Activated naive CD8-positive, alpha-beta T cell treated with anti-CD3 and anti-CD28 coated beads, Interleukin-2, amount 10 ng/mL, durations not matched to agents 7 days and 5 days (primary cell): ENCODE measurements at regions not wholly inside any gene's neighbourhood (a gene's known extent, or its start where the extent isn't known, plus 50 kb on each side); places are given as distances from the start of the nearest gene placed in this dataset.

Experiments
- ATAC-seq: fragments of 150-1000 bp; cut with Tn5 transposase; one replicate; pipeline ENCODE4 v1.10.0; 2021; ENCODE audit warnings: low read depth, moderate library complexity
- POLR2A ChIA-PET: fragments of 350-600 bp; sonication (Branson Sonifier 250); formaldehyde crosslinking; loops from one replicate; lab custom pipeline; 2021; ENCODE audit warnings: antibody characterized with exemption; lab: Charles Lee
- DNase-seq: peaks from one replicate; pipeline ENCODE4 v3.0.0; 2021
- H3K27ac Mint-ChIP-seq: one replicate; pipeline ENCODE4 v1.8.0; 2022; ENCODE audit warnings: mild to moderate bottlenecking, mixed read lengths
- H3K27me3 Mint-ChIP-seq: one replicate; pipeline ENCODE4 v1.8.0; 2022; ENCODE audit warnings: mild to moderate bottlenecking, moderate library complexity, mixed read lengths
- H3K36me3 Mint-ChIP-seq: one replicate; pipeline ENCODE4 v1.8.0; 2021; ENCODE audit warnings: mild to moderate bottlenecking, mixed read lengths
- H3K4me1 Mint-ChIP-seq: one replicate; pipeline ENCODE4 v1.8.0; 2021; ENCODE audit warnings: mixed read lengths
- H3K4me3 Mint-ChIP-seq: one replicate; pipeline ENCODE4 v1.8.0; 2022; ENCODE audit warnings: mild to moderate bottlenecking, moderate library complexity, mixed read lengths
- H3K9me3 Mint-ChIP-seq: one replicate; pipeline ENCODE4 v1.8.0; 2021; ENCODE audit warnings: mixed read lengths

DNA sequence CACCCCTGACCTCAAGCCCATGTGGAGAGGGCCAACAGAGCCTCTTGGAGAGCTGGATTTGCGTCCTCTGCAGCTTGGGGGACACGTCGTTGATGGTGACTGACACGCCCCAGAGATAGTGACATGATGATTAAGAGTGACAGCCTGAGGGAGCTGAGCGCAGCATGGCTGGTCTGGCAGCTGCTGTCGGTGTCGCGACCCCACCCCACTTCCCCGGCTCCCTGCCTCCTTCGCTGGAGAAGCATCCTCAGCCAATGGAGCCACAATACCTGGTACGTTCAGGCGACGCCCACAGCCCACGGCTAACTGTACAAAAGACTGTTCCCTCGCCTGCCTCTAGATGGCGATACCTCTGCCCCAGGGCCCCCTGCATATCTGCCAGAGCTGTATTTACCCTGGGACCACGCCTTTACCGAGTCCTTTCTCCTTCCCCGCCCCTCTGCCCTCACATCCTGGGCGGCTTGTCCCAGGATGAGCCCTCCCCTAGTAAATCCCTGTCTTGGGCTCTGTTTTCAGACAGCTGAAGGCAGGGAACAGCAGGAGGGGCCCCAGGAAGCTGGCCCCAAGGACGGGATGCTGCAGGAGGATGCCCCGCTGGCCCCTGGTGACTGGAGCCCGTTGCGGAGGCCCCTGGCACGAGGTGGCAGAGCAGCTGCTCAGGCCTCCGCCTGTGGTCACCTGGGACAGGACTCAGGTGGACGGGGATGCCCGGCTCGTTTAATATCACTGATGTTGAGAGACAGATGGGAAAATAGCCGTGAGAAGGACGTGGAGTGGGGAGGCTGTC is 90.6 kb downstream of the RPS6KA4 start:
- POLR2A ChIA-PET = no interaction called here
- Mint-ChIP-seq H3K4me1 (peaks cover 17% of the 10 kb centered on the region), H3K27me3 (peaks cover 29% of the 10 kb centered on the region), H3K27ac (no peak overlapping the region), H3K36me3 (no peaks in the 10 kb centered on the region), H3K4me3 (peak overlapping the region; percentile 83), H3K9me3 (no peaks in the 10 kb centered on the region)
- ATAC-seq = peak; percentile 88
- peak; percentile 70 for DNase-seq

DNA sequence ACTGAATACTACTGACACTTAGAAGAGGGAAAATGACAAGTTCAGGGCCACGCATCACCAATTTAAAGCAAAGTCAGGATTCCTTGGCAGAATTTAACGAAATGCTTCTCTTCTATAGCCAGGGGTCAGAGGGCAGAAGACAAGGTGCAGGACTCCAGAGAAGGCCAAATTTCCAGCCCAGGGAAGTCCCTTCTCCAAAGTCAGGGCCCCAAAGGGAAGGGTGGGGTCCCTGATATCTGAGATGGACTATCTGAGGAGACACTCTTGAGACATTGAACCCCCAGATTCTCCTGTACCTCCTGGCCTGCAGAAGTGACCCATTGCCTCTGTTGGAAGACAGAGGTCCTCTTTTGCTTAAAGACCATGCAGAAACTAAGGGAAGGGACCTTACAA is 91.2 kb downstream of the RPS6KA4 start:
- no peak overlapping the region for H3K27ac Mint-ChIP-seq
- no peak for ATAC-seq
- H3K27me3 Mint-ChIP-seq = peaks cover 26% of the 10 kb centered on the region
- no peaks in the 10 kb centered on the region for H3K9me3 Mint-ChIP-seq
- no peak for DNase-seq
- no peak overlapping the region for H3K4me3 Mint-ChIP-seq
- peaks cover 15% of the 10 kb centered on the region for H3K4me1 Mint-ChIP-seq
- POLR2A ChIA-PET = no interaction called here
- no peaks in the 10 kb centered on the region for H3K36me3 Mint-ChIP-seq

DNA sequence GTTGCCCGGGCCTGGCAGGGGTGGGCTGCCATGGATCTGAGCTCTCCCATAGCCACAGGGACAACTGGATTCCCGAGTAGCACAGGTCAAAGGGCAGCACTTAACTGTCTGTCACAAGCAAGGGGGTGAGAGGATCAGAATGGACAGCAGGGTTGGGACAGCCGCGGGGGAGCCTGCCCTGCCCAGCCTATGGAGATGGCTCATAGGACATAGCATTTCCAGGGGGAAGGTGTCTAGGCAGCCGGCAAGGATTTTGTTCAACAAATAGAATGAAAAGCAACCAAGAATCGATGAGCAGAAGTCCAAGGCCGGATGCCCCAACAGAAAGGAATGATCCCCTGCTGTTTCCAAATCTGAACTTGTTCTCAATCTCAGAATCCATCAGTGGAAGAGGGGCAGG is 92.9 kb downstream of the RPS6KA4 start:
- POLR2A ChIA-PET = no interaction called here
- no peak for ATAC-seq

DNA sequence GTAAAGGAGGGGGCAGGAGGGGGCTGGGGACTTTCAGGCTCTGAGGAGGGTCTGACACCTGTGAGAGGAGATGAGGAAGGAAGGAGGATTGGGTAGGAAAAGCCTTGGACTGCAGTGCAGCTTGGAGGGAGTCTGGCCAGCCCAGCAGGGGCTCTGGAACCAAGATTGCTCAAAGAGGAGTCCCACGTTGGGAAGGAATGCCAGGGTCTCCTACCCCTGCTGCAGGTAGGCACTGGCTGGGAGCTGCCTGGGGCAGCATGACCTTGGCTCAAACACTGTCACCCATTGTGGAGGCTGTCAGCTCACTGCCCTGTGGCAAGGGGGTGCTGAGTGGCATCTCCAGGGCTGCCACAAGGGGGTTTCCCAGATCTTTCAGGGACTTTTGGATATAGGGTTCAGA is 94.5 kb downstream of the RPS6KA4 start:
- no peaks in the 10 kb centered on the region for H3K9me3 Mint-ChIP-seq
- ATAC-seq = no peak
- H3K27me3 Mint-ChIP-seq = peaks cover 10% of the 10 kb centered on the region
- no peaks in the 10 kb centered on the region for H3K36me3 Mint-ChIP-seq
- no peak overlapping the region for H3K4me3 Mint-ChIP-seq
- peaks cover 8% of the 10 kb centered on the region for H3K4me1 Mint-ChIP-seq
- no peak overlapping the region for H3K27ac Mint-ChIP-seq
- DNase-seq = peak; percentile 10
- POLR2A ChIA-PET = no interaction called here

More for the DNA sequence above, 92.9 kb downstream of the RPS6KA4 start:
- Mint-ChIP-seq H3K4me3 (no peak overlapping the region), H3K36me3 (no peaks in the 10 kb centered on the region), H3K9me3 (no peaks in the 10 kb centered on the region), H3K27me3 (peaks cover 24% of the 10 kb centered on the region), H3K27ac (no peak overlapping the region), H3K4me1 (peaks cover 15% of the 10 kb centered on the region)
- DNase-seq = peak; percentile 10

DNA sequence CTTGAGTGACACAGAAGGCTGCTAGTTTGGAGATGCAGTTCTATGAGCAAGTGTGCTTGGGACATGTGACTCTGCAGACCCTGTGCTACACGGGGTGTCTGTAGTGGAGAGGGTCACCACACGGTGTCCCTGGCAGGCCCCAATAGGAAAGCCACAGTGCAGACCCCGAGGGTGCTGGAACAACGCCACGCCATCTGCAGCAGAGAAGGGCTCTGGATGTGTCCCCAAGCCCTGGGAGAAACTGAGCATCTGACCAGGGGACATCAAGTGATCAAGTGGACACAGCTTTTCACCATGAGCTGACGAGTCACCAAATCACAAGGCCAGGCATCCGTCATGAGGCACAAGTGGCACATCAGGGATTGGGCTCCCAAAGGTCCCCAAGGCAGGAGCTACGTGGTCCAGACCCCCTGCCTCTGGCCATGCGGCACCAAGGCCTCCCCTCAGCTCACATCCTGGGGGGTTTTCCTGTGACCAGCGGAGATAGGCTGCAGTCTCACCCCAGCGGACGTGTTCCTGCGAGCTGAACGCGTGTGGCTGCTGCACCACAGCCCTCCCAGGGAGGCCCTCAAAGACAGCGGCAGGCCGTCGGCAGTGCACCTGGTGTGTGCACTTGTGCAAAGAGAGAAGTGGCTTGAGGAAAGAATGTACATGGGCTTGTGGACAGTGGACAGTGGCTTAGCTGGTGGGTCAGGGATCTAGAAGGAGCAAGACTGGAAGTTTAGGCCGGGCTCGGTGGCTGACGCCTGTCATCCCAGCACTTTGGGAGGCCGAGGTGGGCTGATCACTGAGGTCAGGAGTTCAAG is 96.7 kb downstream of the RPS6KA4 start:
- no peak for ATAC-seq
- H3K27ac Mint-ChIP-seq = no peak overlapping the region
- no peaks in the 10 kb centered on the region for H3K36me3 Mint-ChIP-seq
- peaks cover 2% of the 10 kb centered on the region for H3K27me3 Mint-ChIP-seq
- POLR2A ChIA-PET = no interaction called here
- no peaks in the 10 kb centered on the region for H3K9me3 Mint-ChIP-seq
- peak; percentile 15 for DNase-seq
- H3K4me3 Mint-ChIP-seq = no peak overlapping the region
- H3K4me1 Mint-ChIP-seq = no peaks in the 10 kb centered on the region

DNA sequence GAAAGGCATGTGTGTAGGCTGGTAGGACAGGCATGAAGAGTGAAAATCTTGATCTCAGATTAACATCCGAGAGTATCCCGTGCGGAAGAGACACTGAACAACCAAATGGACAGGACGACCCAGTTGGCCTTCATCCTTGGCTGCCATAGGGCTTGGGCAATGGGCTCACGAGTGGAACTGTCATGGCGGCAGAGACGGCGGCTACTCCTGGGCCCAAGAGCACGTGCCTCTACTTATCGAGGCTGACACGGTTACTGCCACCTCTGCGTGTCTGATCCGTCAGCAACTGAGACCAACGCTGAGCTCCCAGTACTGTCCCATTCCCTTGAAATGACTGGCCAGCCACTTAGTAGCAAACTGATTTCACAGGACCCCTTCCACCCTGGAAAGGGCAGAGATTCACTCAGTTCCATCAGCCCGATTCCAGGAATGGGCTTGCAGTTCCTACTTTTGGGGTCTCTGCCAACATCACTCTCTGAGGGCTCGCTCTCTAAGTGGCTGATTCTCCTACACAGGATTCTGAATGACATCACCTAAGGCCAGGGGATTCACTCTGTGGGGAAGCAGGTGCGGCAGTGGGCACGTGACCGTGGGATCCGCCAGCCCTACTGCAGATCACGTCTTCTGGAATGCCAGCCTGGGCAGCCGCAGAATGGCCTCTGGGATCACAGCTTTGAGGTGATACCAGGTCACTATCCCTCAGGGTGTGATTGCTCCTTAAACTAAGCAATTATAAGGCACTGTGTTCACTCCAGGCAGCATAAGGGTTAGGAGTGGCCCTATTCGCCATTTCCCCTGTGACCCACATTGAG is 97.8 kb downstream of the RPS6KA4 start:
- DNase-seq = peak; percentile 14
- Mint-ChIP-seq H3K9me3 (no peaks in the 10 kb centered on the region), H3K27me3 (peaks cover 6% of the 10 kb centered on the region), H3K4me1 (no peaks in the 10 kb centered on the region), H3K36me3 (no peaks in the 10 kb centered on the region), H3K4me3 (no peak overlapping the region), H3K27ac (no peak overlapping the region)
- ATAC-seq = no peak
- POLR2A ChIA-PET = no interaction called here

DNA sequence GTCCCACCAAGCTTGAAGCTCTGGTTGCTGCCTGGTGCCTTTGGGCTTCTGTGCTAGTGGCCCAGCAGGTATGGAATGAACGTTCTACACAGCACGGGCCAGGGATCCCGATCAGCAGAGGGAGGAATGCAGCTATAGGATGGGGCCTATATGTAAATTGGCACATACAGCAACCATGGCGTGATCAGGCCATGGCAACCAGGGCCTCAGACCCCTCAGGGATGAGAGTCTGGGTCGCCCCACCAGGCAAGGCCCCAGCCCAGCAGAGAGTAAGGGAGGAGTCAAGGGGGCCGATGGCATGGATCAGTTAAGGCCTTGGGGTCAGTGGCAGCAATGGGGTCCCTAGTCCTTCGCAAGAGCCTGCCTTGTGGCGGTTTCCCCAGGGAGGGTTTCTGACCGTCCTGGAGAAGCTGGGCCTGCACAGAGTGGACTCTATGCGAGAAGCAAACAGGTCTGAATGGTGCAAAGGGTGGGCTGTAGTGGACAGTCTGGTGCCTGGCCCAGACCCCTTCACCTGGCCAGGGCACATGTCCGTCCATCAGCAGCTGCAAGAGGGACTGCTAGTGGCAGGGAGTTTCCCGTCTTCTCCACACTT is 98.2 kb upstream of the SLC22A11 start:
- DNase-seq = no peak
- Mint-ChIP-seq H3K9me3 (no peaks in the 10 kb centered on the region), H3K4me1 (no peaks in the 10 kb centered on the region), H3K36me3 (no peaks in the 10 kb centered on the region), H3K27ac (no peak overlapping the region), H3K27me3 (peaks cover 6% of the 10 kb centered on the region), H3K4me3 (no peak overlapping the region)
- POLR2A ChIA-PET = no interaction called here
- ATAC-seq = no peak

DNA sequence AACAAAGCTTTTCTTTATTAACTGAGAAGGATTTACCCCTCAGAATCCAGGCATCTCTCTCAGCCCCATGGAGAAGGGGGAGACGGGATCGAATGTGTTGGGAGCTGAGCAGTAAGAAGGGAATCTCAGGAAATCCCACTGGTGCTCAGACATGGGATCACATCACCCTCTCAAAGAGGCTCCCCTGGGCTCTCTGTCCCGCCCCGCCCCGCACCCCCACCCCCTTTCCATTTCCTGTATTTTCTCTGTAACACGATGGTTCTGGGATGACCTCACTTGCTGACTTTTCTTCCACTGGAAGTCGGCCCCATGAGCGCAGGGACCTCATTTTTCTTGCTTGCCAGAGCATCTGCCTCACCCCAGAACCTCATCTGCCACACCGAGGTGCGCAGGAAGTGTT is 96.7 kb upstream of the SLC22A11 start:
- H3K4me1 Mint-ChIP-seq = no peaks in the 10 kb centered on the region
- ATAC-seq (no peak), DNase-seq (peak; percentile 12)
- H3K9me3 Mint-ChIP-seq = no peaks in the 10 kb centered on the region
- POLR2A ChIA-PET = no interaction called here
- peaks cover 6% of the 10 kb centered on the region for H3K27me3 Mint-ChIP-seq
- no peaks in the 10 kb centered on the region for H3K36me3 Mint-ChIP-seq
- H3K4me3 Mint-ChIP-seq = no peak overlapping the region
- no peak overlapping the region for H3K27ac Mint-ChIP-seq

DNA sequence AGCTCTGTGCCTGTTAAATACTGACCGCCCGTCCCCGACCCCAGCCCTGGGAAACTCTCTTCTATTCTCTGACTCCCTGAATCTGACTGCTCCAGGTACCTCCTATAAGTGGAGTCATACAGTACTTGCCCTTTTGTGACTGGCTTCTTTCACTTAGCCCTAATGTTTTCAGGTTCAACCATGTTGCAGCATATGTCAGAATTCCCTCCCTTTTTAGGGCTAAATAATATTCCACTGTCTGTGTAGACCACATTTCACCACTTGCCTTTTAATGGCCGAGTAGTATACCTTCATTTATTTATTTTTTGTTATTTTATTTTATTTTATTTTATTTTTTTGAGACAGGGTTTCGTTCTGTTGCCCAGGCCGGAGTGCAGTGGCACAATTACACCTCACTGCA is 96.1 kb upstream of the SLC22A11 start:
- Mint-ChIP-seq H3K27me3 (peaks cover 6% of the 10 kb centered on the region), H3K4me1 (no peaks in the 10 kb centered on the region), H3K9me3 (no peaks in the 10 kb centered on the region), H3K4me3 (no peak overlapping the region), H3K36me3 (no peaks in the 10 kb centered on the region), H3K27ac (no peak overlapping the region)
- POLR2A ChIA-PET = no interaction called here
- DNase-seq (no peak), ATAC-seq (no peak)

DNA sequence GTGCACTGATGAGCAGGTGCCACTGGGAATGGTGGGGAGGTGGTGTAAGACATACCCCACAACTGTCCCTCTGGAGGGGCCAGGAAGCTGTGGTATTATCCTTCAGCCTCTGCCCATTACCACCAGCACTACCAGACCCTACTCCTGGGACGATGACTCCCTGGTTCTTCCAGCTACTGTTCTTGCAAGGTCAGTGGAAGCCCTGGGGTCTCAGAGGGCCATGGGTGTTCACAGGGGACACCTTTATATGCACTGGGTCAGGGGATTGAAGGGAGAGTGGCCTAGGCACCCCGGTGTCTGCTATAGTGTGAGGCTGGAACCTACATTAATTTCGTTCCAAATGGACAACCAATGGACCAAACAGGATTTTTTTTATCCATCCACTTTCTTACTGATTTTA is 94.7 kb upstream of the SLC22A11 start:
- no peak for ATAC-seq
- Mint-ChIP-seq H3K4me3 (no peak overlapping the region), H3K4me1 (no peaks in the 10 kb centered on the region), H3K27me3 (peaks cover 6% of the 10 kb centered on the region), H3K9me3 (no peaks in the 10 kb centered on the region), H3K27ac (no peak overlapping the region), H3K36me3 (no peaks in the 10 kb centered on the region)
- POLR2A ChIA-PET = no interaction called here
- no peak for DNase-seq

DNA sequence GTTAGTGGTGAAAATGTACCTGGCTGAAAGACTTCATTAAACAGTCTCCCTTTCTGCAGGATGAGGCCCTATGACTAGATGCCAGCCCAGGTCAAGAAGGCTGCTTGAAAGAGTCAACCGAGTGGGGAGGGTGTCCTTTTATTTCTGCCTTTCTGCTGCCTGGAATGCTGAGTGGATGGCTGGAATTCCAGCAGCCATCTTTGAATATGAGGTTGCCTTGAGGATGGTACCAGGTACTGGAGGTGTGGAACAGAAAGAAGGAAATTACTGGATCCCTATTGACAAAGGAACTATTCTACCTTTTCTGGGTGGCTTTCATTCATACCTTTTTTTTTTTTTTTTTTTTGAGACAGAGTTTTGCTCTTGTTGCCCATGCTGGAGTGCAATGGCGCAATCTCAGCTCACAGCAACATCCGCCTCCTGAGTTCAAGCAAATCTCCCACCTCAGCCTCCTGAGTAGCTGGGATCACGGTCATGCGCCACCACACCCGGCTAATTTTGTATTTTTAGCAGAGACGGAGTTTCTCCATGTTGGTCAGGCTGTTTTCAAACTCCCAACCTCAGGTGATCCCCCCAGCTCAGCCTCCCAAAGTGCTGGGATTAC is 89.5 kb upstream of the SLC22A11 start:
- H3K27me3 Mint-ChIP-seq = peaks cover 9% of the 10 kb centered on the region
- H3K36me3 Mint-ChIP-seq = no peaks in the 10 kb centered on the region
- H3K4me1 Mint-ChIP-seq = no peaks in the 10 kb centered on the region
- ATAC-seq = no peak
- POLR2A ChIA-PET = no interaction called here
- no peak overlapping the region for H3K27ac Mint-ChIP-seq
- H3K9me3 Mint-ChIP-seq = no peaks in the 10 kb centered on the region
- no peak overlapping the region for H3K4me3 Mint-ChIP-seq
- peak; percentile 2 for DNase-seq

DNA sequence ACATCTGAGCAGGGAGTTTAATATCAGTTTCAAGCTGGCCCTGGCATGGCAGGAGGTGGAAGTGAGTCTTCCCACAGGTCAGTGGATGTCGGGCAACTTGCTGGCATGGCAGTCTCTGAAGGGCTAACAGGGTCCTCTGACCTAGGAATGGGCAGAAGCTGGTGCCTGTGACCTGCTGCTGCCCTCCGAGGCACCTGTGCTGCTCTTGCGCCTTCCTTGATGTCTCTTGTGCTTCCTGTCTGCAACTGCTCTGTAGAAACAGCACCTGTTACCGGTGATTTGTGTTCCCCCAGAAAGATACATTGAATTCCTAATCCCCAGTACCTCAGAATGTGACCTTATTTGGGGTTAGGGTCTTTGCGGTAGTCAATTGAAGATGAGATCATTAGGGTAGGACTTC is 86.5 kb upstream of the SLC22A11 start:
- Mint-ChIP-seq H3K36me3 (no peaks in the 10 kb centered on the region), H3K27ac (no peak overlapping the region), H3K4me1 (no peaks in the 10 kb centered on the region), H3K4me3 (no peak overlapping the region), H3K27me3 (peaks cover 9% of the 10 kb centered on the region), H3K9me3 (no peaks in the 10 kb centered on the region)
- ATAC-seq (no peak), DNase-seq (peak; percentile 8)
- POLR2A ChIA-PET = no interaction called here
